ENCODE measurements at regions not wholly inside any gene's neighbourhood (a gene's known extent, or its start where the extent isn't known, plus 50 kb on each side); places are given as distances from the start of the nearest gene placed in this dataset.
"Not testable (repeated sequence)": the region's sequence is repeated elsewhere in the genome, so short reads cannot be mapped to it uniquely, and the experiment has no call there.

GRCh38 chr4:149211876-149212275, 603.8 kb downstream of the IQCM start:
- DNase-seq (ENCODE audit: extremely low read depth, low read depth), result no peak

GRCh38 chr4:149203256-149204001, 612.2 kb downstream of the IQCM start:
- DNase-seq (ENCODE audit: extremely low read depth, low read depth), result no peak

GRCh38 chr4:149202117-149202516, 613.5 kb downstream of the IQCM start:
- DNase-seq (ENCODE audit: extremely low read depth, low read depth), result no peak

GRCh38 chr4:149199594-149199993, 616.0 kb downstream of the IQCM start:
- no peak for DNase-seq (ENCODE audit: extremely low read depth, low read depth)

GRCh38 chr4:149194061-149194460, 621.6 kb downstream of the IQCM start:
- DNase-seq (ENCODE audit: extremely low read depth, low read depth), result no peak

- DNase-seq (ENCODE audit: extremely low read depth, low read depth), result no peak
Measured at GRCh38 chr4:149187726-149188125, 627.9 kb downstream of the IQCM start.

- DNase-seq (ENCODE audit: extremely low read depth, low read depth), result no peak
Measured at GRCh38 chr4:149183638-149184037, 632.0 kb downstream of the IQCM start.

GRCh38 chr4:149181459-149181858, 634.2 kb downstream of the IQCM start:
- not testable (repeated sequence) for DNase-seq (ENCODE audit: extremely low read depth, low read depth)

- DNase-seq (ENCODE audit: extremely low read depth, low read depth), result no peak
Measured at GRCh38 chr4:149176039-149176438, 639.6 kb downstream of the IQCM start.

GRCh38 chr4:149175549-149175948, 640.1 kb downstream of the IQCM start:
- no peak for DNase-seq (ENCODE audit: extremely low read depth, low read depth)

- DNase-seq (ENCODE audit: extremely low read depth, low read depth), result no peak
Measured at GRCh38 chr4:149173241-149174013, 642.2 kb downstream of the IQCM start.

- DNase-seq (ENCODE audit: extremely low read depth, low read depth), result no peak
Measured at GRCh38 chr4:149168645-149169044, 647.0 kb downstream of the IQCM start.

- DNase-seq (ENCODE audit: extremely low read depth, low read depth), result no peak
Measured at GRCh38 chr4:149166876-149167275, 648.8 kb downstream of the IQCM start.

- no peak for DNase-seq (ENCODE audit: extremely low read depth, low read depth)
Measured at GRCh38 chr4:149166365-149166764, 649.3 kb downstream of the IQCM start.

- no peak for DNase-seq (ENCODE audit: extremely low read depth, low read depth)
Measured at GRCh38 chr4:149164282-149164681, 651.4 kb downstream of the IQCM start.

GRCh38 chr4:149161247-149161646, 654.4 kb downstream of the IQCM start:
- DNase-seq (ENCODE audit: extremely low read depth, low read depth), result no peak

- no peak for DNase-seq (ENCODE audit: extremely low read depth, low read depth)
Measured at GRCh38 chr4:149160370-149160769, 655.3 kb downstream of the IQCM start.

GRCh38 chr4:149158817-149159216, 656.8 kb downstream of the IQCM start:
- no peak for DNase-seq (ENCODE audit: extremely low read depth, low read depth)

- no peak for DNase-seq (ENCODE audit: extremely low read depth, low read depth)
Measured at GRCh38 chr4:149145803-149146202, 669.8 kb downstream of the IQCM start.

GRCh38 chr4:149144060-149144459, 671.6 kb downstream of the IQCM start:
- no peak for DNase-seq (ENCODE audit: extremely low read depth, low read depth)

GRCh38 chr4:149141391-149141790, 674.3 kb downstream of the IQCM start:
- DNase-seq (ENCODE audit: extremely low read depth, low read depth), result no peak

- no peak for DNase-seq (ENCODE audit: extremely low read depth, low read depth)
Measured at GRCh38 chr4:149140841-149141240, 674.8 kb downstream of the IQCM start.

All from NCI-H460 (cell line).